ENCODE measurements at regions not wholly inside any gene's neighbourhood (a gene's known extent, or its start where the extent isn't known, plus 50 kb on each side); places are given as distances from the start of the nearest gene placed in this dataset.

- TF ChIP-seq CTCF (IDR thresholded peaks at IDR 0.05) (no peak), POLR2A (IDR thresholded peaks at IDR 0.05) (no peak)
Observed at GRCh38 chr4:163048447-163048846, 118.2 kb downstream of the NAF1 start.
